ENCODE measurements at regions not wholly inside any gene's neighbourhood (a gene's known extent, or its start where the extent isn't known, plus 50 kb on each side); places are given as distances from the start of the nearest gene placed in this dataset.

GRCh38 chr4:162675661-162676060 lies 491.0 kb downstream of the NAF1 start:
- TF ChIP-seq, protein P1, sequence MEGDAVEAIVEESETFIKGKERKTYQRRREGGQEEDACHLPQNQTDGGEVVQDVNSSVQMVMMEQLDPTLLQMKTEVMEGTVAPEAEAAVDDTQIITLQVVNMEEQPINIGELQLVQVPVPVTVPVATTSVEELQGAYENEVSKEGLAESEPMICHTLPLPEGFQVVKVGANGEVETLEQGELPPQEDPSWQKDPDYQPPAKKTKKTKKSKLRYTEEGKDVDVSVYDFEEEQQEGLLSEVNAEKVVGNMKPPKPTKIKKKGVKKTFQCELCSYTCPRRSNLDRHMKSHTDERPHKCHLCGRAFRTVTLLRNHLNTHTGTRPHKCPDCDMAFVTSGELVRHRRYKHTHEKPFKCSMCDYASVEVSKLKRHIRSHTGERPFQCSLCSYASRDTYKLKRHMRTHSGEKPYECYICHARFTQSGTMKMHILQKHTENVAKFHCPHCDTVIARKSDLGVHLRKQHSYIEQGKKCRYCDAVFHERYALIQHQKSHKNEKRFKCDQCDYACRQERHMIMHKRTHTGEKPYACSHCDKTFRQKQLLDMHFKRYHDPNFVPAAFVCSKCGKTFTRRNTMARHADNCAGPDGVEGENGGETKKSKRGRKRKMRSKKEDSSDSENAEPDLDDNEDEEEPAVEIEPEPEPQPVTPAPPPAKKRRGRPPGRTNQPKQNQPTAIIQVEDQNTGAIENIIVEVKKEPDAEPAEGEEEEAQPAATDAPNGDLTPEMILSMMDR (IDR thresholded peaks at IDR 0.05; ENCODE audit: poor library complexity, severe bottlenecking) = no peak
- Histone ChIP-seq H3K36me3 (ENCODE audit: low read depth) (no peaks in the 10 kb centered on the region), H3K9me3 (ENCODE audit: severe bottlenecking) (no peaks in the 10 kb centered on the region), H3K27ac (ENCODE audit: poor library complexity, severe bottlenecking) (no peak overlapping the region), H3K4me3 (ENCODE audit: severe bottlenecking) (no peak overlapping the region), H3K27me3 (ENCODE audit: insufficient read depth, poor library complexity, severe bottlenecking) (no peaks in the 10 kb centered on the region), H3K4me1 (ENCODE audit: insufficient read depth, poor library complexity, severe bottlenecking) (no peaks in the 10 kb centered on the region)
- no peak for DNase-seq (ENCODE audit: low spot score)
- ATAC-seq (ENCODE audit: low read depth) = no peak

GRCh38 chr4:162661913-162662312 lies 498.1 kb upstream of the FSTL5 start:
- no peak for ATAC-seq (ENCODE audit: low read depth)
- Histone ChIP-seq H3K36me3 (ENCODE audit: low read depth) (no peaks in the 10 kb centered on the region), H3K4me1 (ENCODE audit: insufficient read depth, poor library complexity, severe bottlenecking) (no peaks in the 10 kb centered on the region), H3K9me3 (ENCODE audit: severe bottlenecking) (no peaks in the 10 kb centered on the region), H3K27ac (ENCODE audit: poor library complexity, severe bottlenecking) (no peak overlapping the region), H3K27me3 (ENCODE audit: insufficient read depth, poor library complexity, severe bottlenecking) (no peaks in the 10 kb centered on the region), H3K4me3 (ENCODE audit: severe bottlenecking) (no peak overlapping the region)
- TF ChIP-seq, protein P1 (IDR thresholded peaks at IDR 0.05; ENCODE audit: poor library complexity, severe bottlenecking) = no peak
- DNase-seq (ENCODE audit: low spot score) = no peak

DNA sequence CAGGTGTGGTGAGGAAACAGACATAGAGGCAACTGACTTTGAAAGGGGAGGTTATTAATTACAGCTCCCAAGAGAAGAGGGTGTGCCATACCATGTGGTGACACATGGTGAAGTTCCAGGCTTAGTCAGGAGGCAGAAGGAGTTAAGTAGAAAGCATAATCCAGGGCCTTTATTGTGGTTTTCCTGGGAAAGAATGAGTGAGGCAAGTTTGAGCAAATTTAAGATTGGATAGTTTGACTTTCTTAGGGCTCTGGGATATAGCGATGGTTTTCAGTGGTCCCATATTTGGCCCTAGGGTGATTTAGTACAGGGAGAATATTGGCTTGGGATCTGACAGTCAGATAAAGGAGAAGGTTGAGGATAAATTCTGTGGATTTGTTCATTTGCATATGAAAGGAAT lies 495.9 kb upstream of the FSTL5 start:
- TF ChIP-seq, protein P1 (IDR thresholded peaks at IDR 0.05; ENCODE audit: poor library complexity, severe bottlenecking) = no peak
- ATAC-seq (ENCODE audit: low read depth) = no peak
- no peak for DNase-seq (ENCODE audit: low spot score)
- Histone ChIP-seq H3K9me3 (ENCODE audit: severe bottlenecking) (no peaks in the 10 kb centered on the region), H3K4me3 (ENCODE audit: severe bottlenecking) (no peak overlapping the region), H3K27ac (ENCODE audit: poor library complexity, severe bottlenecking) (no peak overlapping the region), H3K27me3 (ENCODE audit: insufficient read depth, poor library complexity, severe bottlenecking) (no peaks in the 10 kb centered on the region), H3K36me3 (ENCODE audit: low read depth) (no peaks in the 10 kb centered on the region), H3K4me1 (ENCODE audit: insufficient read depth, poor library complexity, severe bottlenecking) (no peaks in the 10 kb centered on the region)

DNA sequence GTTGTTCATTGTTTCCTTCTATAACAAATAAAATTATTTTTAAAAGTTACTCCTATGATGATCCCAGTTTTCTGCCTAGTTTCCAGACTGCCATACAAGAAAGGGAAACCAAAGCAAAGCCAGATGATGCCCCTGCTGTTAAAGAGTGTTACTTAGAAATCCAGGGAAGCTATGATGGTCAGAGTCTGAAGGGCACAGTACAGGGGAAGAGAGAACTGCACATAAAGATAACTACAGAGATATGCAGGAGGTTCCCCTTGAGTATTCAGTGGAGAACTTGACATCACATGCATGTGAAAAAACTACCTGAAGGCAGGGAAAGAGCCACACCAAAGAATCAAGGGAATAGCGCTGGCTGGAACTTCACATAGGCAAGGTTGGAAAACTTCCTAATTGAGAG lies 494.2 kb upstream of the FSTL5 start:
- ATAC-seq (ENCODE audit: low read depth) = no peak
- H3K4me3 ChIP-seq (ENCODE audit: severe bottlenecking) = no peak overlapping the region
- no peak overlapping the region for H3K27ac ChIP-seq (ENCODE audit: poor library complexity, severe bottlenecking)
- no peaks in the 10 kb centered on the region for H3K9me3 ChIP-seq (ENCODE audit: severe bottlenecking)
- H3K4me1 ChIP-seq (ENCODE audit: insufficient read depth, poor library complexity, severe bottlenecking) = no peaks in the 10 kb centered on the region
- no peaks in the 10 kb centered on the region for H3K27me3 ChIP-seq (ENCODE audit: insufficient read depth, poor library complexity, severe bottlenecking)
- H3K36me3 ChIP-seq (ENCODE audit: low read depth) = no peaks in the 10 kb centered on the region
- TF ChIP-seq, protein P1 (IDR thresholded peaks at IDR 0.05; ENCODE audit: poor library complexity, severe bottlenecking) = no peak
- no peak for DNase-seq (ENCODE audit: low spot score)

- H3K27me3 ChIP-seq (ENCODE audit: insufficient read depth, poor library complexity, severe bottlenecking) = no peaks in the 10 kb centered on the region
- no peaks in the 10 kb centered on the region for H3K36me3 ChIP-seq (ENCODE audit: low read depth)
- no peak overlapping the region for H3K4me3 ChIP-seq (ENCODE audit: severe bottlenecking)
- H3K9me3 ChIP-seq (ENCODE audit: severe bottlenecking) = no peaks in the 10 kb centered on the region
- DNase-seq (ENCODE audit: low spot score) (no peak), ATAC-seq (ENCODE audit: low read depth) (no peak)
- no peaks in the 10 kb centered on the region for H3K4me1 ChIP-seq (ENCODE audit: insufficient read depth, poor library complexity, severe bottlenecking)
- H3K27ac ChIP-seq (ENCODE audit: poor library complexity, severe bottlenecking) = no peak overlapping the region
- TF ChIP-seq, protein P1 (IDR thresholded peaks at IDR 0.05; ENCODE audit: poor library complexity, severe bottlenecking) = no peak
These were observed 486.4 kb upstream of the FSTL5 start for GRCh38 chr4:162650166-162650565.

Measured in RWPE2 (cell line).